ENCODE measurements at regions not wholly inside any gene's neighbourhood (a gene's known extent, or its start where the extent isn't known, plus 50 kb on each side); places are given as distances from the start of the nearest gene placed in this dataset.
A peak's percentile ranks its signal among the peaks of the same experiment; 100 is the strongest.

DNA sequence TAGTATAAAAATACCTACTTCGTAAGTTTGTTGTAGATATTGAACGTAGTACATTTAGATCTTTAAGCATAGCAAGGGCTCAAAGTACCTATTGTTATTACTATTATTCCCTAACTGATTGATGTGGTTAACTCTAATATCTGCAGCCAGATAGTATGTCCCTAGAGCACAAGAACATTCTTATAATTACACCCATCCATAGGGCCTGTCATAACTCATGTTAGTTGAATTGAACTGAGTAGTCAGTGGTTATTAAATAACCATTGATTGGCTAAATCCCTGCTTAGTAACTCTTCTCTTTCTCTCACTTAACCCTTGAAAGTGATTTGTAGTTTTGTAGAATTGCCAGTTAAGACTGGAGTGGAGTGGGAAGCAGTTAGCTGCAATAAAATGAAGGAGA lies 207.5 kb upstream of the HS3ST5 start:
- H3K9ac ChIP-seq (ENCODE audit: low read length): no peak overlapping the region
- no peak overlapping the region for H3K56ac ChIP-seq (ENCODE audit: low read length)
- H2BK5ac ChIP-seq (ENCODE audit: low read length): no peak overlapping the region
- H2BK120ac ChIP-seq (ENCODE audit: low read depth, low read length): no peak overlapping the region
- no peaks in the 10 kb centered on the region for H3K79me2 ChIP-seq (ENCODE audit: control insufficient read depth, insufficient read depth, low read length)
- no peaks in the 10 kb centered on the region for H3K36me3 ChIP-seq (ENCODE audit: control insufficient read depth, insufficient read depth, low read length)
- no peak overlapping the region for H2AK5ac ChIP-seq (ENCODE audit: low read length)
- H3K79me1 ChIP-seq (ENCODE audit: low read length): no peaks in the 10 kb centered on the region
- H3K23ac ChIP-seq (ENCODE audit: low read length): no peak overlapping the region
- H2BK15ac ChIP-seq (replicated peaks; ENCODE audit: low read depth): no peak overlapping the region
- no peaks in the 10 kb centered on the region for H3K27me3 ChIP-seq (ENCODE audit: insufficient read depth, low read length, poor library complexity)
- H3K27ac ChIP-seq (ENCODE audit: low read depth, low read length): no peak overlapping the region
- no peak overlapping the region for H3K4me2 ChIP-seq (ENCODE audit: low read length)
- DNase-seq: no peak
- no peaks in the 10 kb centered on the region for H3K4me1 ChIP-seq (ENCODE audit: control insufficient read depth, low read depth, low read length)
- WGBS (ENCODE audit: extremely low coverage, insufficient coverage, low lambda C conversion rate): no CpG with 5 or more reads among the region's 2 CpGs
- H4K8ac ChIP-seq (ENCODE audit: low read depth, low read length): no peak overlapping the region
- no peak overlapping the region for H4K5ac ChIP-seq (ENCODE audit: low read length)
- no peak overlapping the region for H3K4ac ChIP-seq (ENCODE audit: low read depth, low read length)
- no peak overlapping the region for H3K18ac ChIP-seq (ENCODE audit: low read length)
- no peak overlapping the region for H3K4me3 ChIP-seq (ENCODE audit: low read length)

- no peak overlapping the region for H2BK5ac ChIP-seq (ENCODE audit: low read length)
- H3K4me2 ChIP-seq (ENCODE audit: low read length): no peak overlapping the region
- no peak overlapping the region for H3K4me3 ChIP-seq (ENCODE audit: low read length)
- no peak overlapping the region for H2AK5ac ChIP-seq (ENCODE audit: low read length)
- no peaks in the 10 kb centered on the region for H3K4me1 ChIP-seq (ENCODE audit: control insufficient read depth, low read depth, low read length)
- no peak overlapping the region for H4K5ac ChIP-seq (ENCODE audit: low read length)
- H3K36me3 ChIP-seq (ENCODE audit: control insufficient read depth, insufficient read depth, low read length): no peaks in the 10 kb centered on the region
- H3K79me2 ChIP-seq (ENCODE audit: control insufficient read depth, insufficient read depth, low read length): no peaks in the 10 kb centered on the region
- no peaks in the 10 kb centered on the region for H3K79me1 ChIP-seq (ENCODE audit: low read length)
- no peak overlapping the region for H3K23ac ChIP-seq (ENCODE audit: low read length)
- H2BK120ac ChIP-seq (ENCODE audit: low read depth, low read length): no peak overlapping the region
- H3K18ac ChIP-seq (ENCODE audit: low read length): no peak overlapping the region
- H3K27me3 ChIP-seq (ENCODE audit: insufficient read depth, low read length, poor library complexity): no peaks in the 10 kb centered on the region
- H3K4ac ChIP-seq (ENCODE audit: low read depth, low read length): no peak overlapping the region
- no peak overlapping the region for H3K27ac ChIP-seq (ENCODE audit: low read depth, low read length)
- no peak overlapping the region for H3K9ac ChIP-seq (ENCODE audit: low read length)
- H2BK15ac ChIP-seq (replicated peaks; ENCODE audit: low read depth): no peak overlapping the region
- WGBS (ENCODE audit: extremely low coverage, insufficient coverage, low lambda C conversion rate): no CpG with 5 or more reads among the region's 2 CpGs
- H3K56ac ChIP-seq (ENCODE audit: low read length): no peak overlapping the region
- DNase-seq: peak; percentile 22
- H4K8ac ChIP-seq (ENCODE audit: low read depth, low read length): no peak overlapping the region
These were observed 200.9 kb upstream of the HS3ST5 start for GRCh38 chr6:114543696-114544095.

DNA sequence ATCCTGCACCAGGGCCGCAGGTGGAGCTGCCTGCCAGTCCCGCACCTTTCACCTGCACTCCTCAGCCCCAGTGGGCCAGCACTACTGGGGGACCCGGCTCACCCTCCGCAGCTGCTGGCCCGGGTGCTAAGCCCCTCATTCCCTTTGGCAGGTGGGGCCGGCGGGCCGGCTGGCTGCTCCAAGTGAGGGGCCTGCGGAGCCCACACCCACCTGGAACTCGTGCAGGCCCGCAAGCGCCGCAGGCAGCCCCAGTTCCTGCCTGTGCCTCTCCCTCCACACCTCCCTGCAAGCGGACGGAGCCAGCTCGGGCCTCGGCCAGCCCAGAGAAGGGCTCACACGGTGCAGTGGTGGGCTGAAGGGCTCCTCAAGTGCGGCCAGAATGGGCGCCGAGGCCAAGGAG lies 199.0 kb upstream of the HS3ST5 start:
- H3K18ac ChIP-seq (ENCODE audit: low read length): no peak overlapping the region
- no CpG with 5 or more reads among the region's 21 CpGs for WGBS (ENCODE audit: extremely low coverage, insufficient coverage, low lambda C conversion rate)
- H3K4me3 ChIP-seq (ENCODE audit: low read length): no peak overlapping the region
- H2BK15ac ChIP-seq (replicated peaks; ENCODE audit: low read depth): no peak overlapping the region
- no peak for DNase-seq
- H2BK5ac ChIP-seq (ENCODE audit: low read length): no peak overlapping the region
- H3K4me1 ChIP-seq (ENCODE audit: control insufficient read depth, low read depth, low read length): no peaks in the 10 kb centered on the region
- H3K9ac ChIP-seq (ENCODE audit: low read length): no peak overlapping the region
- H3K79me2 ChIP-seq (ENCODE audit: control insufficient read depth, insufficient read depth, low read length): no peaks in the 10 kb centered on the region
- H2AK5ac ChIP-seq (ENCODE audit: low read length): no peak overlapping the region
- no peak overlapping the region for H3K56ac ChIP-seq (ENCODE audit: low read length)
- H3K36me3 ChIP-seq (ENCODE audit: control insufficient read depth, insufficient read depth, low read length): no peaks in the 10 kb centered on the region
- H2BK120ac ChIP-seq (ENCODE audit: low read depth, low read length): no peak overlapping the region
- H4K5ac ChIP-seq (ENCODE audit: low read length): no peak overlapping the region
- H3K79me1 ChIP-seq (ENCODE audit: low read length): no peaks in the 10 kb centered on the region
- H3K27ac ChIP-seq (ENCODE audit: low read depth, low read length): no peak overlapping the region
- H3K4ac ChIP-seq (ENCODE audit: low read depth, low read length): no peak overlapping the region
- H3K27me3 ChIP-seq (ENCODE audit: insufficient read depth, low read length, poor library complexity): no peaks in the 10 kb centered on the region
- no peak overlapping the region for H4K8ac ChIP-seq (ENCODE audit: low read depth, low read length)
- no peak overlapping the region for H3K23ac ChIP-seq (ENCODE audit: low read length)
- no peak overlapping the region for H3K4me2 ChIP-seq (ENCODE audit: low read length)

DNA sequence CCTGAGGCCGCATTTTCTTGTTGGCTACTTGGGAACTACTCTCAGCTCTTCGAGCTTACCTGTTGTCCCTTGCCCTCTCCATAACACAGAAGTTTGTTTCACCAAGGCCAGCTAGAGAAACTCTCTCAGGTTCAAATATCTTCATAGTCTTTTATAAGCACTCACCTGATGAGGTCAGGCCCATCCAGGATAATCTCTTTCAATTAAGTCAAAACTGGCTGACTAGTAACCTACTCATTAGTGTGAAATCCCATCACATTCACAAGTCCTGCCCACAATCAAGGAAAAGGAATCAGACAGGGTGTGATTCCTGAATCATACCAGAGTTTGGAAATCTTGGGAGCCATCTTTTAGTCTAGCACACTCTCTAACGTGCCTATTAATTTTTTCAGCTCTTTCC lies 195.2 kb upstream of the HS3ST5 start:
- Histone ChIP-seq H3K23ac (ENCODE audit: low read length) (no peak overlapping the region), H3K27me3 (ENCODE audit: insufficient read depth, low read length, poor library complexity) (no peaks in the 10 kb centered on the region), H3K4ac (ENCODE audit: low read depth, low read length) (no peak overlapping the region), H3K27ac (ENCODE audit: low read depth, low read length) (no peak overlapping the region), H3K4me1 (ENCODE audit: control insufficient read depth, low read depth, low read length) (no peaks in the 10 kb centered on the region), H3K4me2 (ENCODE audit: low read length) (no peak overlapping the region), H3K56ac (ENCODE audit: low read length) (no peak overlapping the region), H4K5ac (ENCODE audit: low read length) (no peak overlapping the region), H3K4me3 (ENCODE audit: low read length) (no peak overlapping the region), H2BK5ac (ENCODE audit: low read length) (no peak overlapping the region), H3K9ac (ENCODE audit: low read length) (no peak overlapping the region), H4K8ac (ENCODE audit: low read depth, low read length) (no peak overlapping the region), H3K36me3 (ENCODE audit: control insufficient read depth, insufficient read depth, low read length) (no peaks in the 10 kb centered on the region), H3K18ac (ENCODE audit: low read length) (no peak overlapping the region), H3K79me2 (ENCODE audit: control insufficient read depth, insufficient read depth, low read length) (no peaks in the 10 kb centered on the region), H2BK120ac (ENCODE audit: low read depth, low read length) (no peak overlapping the region), H2AK5ac (ENCODE audit: low read length) (no peak overlapping the region), H2BK15ac (replicated peaks; ENCODE audit: low read depth) (no peak overlapping the region), H3K79me1 (ENCODE audit: low read length) (no peaks in the 10 kb centered on the region)
- no peak for DNase-seq
- no CpG with 5 or more reads among the region's 3 CpGs for WGBS (ENCODE audit: extremely low coverage, insufficient coverage, low lambda C conversion rate)

- no peak overlapping the region for H3K56ac ChIP-seq (ENCODE audit: low read length)
- H3K27me3 ChIP-seq (ENCODE audit: insufficient read depth, low read length, poor library complexity): no peaks in the 10 kb centered on the region
- H3K18ac ChIP-seq (ENCODE audit: low read length): no peak overlapping the region
- H3K4ac ChIP-seq (ENCODE audit: low read depth, low read length): no peak overlapping the region
- H3K79me2 ChIP-seq (ENCODE audit: control insufficient read depth, insufficient read depth, low read length): no peaks in the 10 kb centered on the region
- no peak overlapping the region for H2BK120ac ChIP-seq (ENCODE audit: low read depth, low read length)
- H4K5ac ChIP-seq (ENCODE audit: low read length): no peak overlapping the region
- H3K79me1 ChIP-seq (ENCODE audit: low read length): no peaks in the 10 kb centered on the region
- no peaks in the 10 kb centered on the region for H3K4me1 ChIP-seq (ENCODE audit: control insufficient read depth, low read depth, low read length)
- no peak overlapping the region for H3K4me2 ChIP-seq (ENCODE audit: low read length)
- H3K23ac ChIP-seq (ENCODE audit: low read length): peak overlapping the region; percentile 45
- WGBS (ENCODE audit: extremely low coverage, insufficient coverage, low lambda C conversion rate): no CpG with 5 or more reads among the region's 4 CpGs
- no peak overlapping the region for H3K9ac ChIP-seq (ENCODE audit: low read length)
- H3K27ac ChIP-seq (ENCODE audit: low read depth, low read length): peak overlapping the region; percentile 92
- no peak overlapping the region for H4K8ac ChIP-seq (ENCODE audit: low read depth, low read length)
- H2BK5ac ChIP-seq (ENCODE audit: low read length): no peak overlapping the region
- DNase-seq: peak; percentile 25
- H2AK5ac ChIP-seq (ENCODE audit: low read length): no peak overlapping the region
- H3K4me3 ChIP-seq (ENCODE audit: low read length): no peak overlapping the region
- no peak overlapping the region for H2BK15ac ChIP-seq (replicated peaks; ENCODE audit: low read depth)
- no peaks in the 10 kb centered on the region for H3K36me3 ChIP-seq (ENCODE audit: control insufficient read depth, insufficient read depth, low read length)
These were observed 192.0 kb upstream of the HS3ST5 start for GRCh38 chr6:114534813-114535212.

- H3K9ac ChIP-seq (ENCODE audit: low read length): no peak overlapping the region
- H2BK120ac ChIP-seq (ENCODE audit: low read depth, low read length): no peak overlapping the region
- H4K5ac ChIP-seq (ENCODE audit: low read length): no peak overlapping the region
- DNase-seq: no peak
- no peaks in the 10 kb centered on the region for H3K79me2 ChIP-seq (ENCODE audit: control insufficient read depth, insufficient read depth, low read length)
- no peak overlapping the region for H3K27ac ChIP-seq (ENCODE audit: low read depth, low read length)
- H2AK5ac ChIP-seq (ENCODE audit: low read length): no peak overlapping the region
- H2BK5ac ChIP-seq (ENCODE audit: low read length): no peak overlapping the region
- no peaks in the 10 kb centered on the region for H3K36me3 ChIP-seq (ENCODE audit: control insufficient read depth, insufficient read depth, low read length)
- no peak overlapping the region for H3K4me2 ChIP-seq (ENCODE audit: low read length)
- no peak overlapping the region for H3K56ac ChIP-seq (ENCODE audit: low read length)
- no peak overlapping the region for H3K4me3 ChIP-seq (ENCODE audit: low read length)
- peak overlapping the region; percentile 57 for H2BK15ac ChIP-seq (replicated peaks; ENCODE audit: low read depth)
- H3K23ac ChIP-seq (ENCODE audit: low read length): no peak overlapping the region
- no peak overlapping the region for H4K8ac ChIP-seq (ENCODE audit: low read depth, low read length)
- no peak overlapping the region for H3K18ac ChIP-seq (ENCODE audit: low read length)
- no peak overlapping the region for H3K4ac ChIP-seq (ENCODE audit: low read depth, low read length)
- H3K4me1 ChIP-seq (ENCODE audit: control insufficient read depth, low read depth, low read length): peaks cover 4% of the 10 kb centered on the region
- H3K79me1 ChIP-seq (ENCODE audit: low read length): no peaks in the 10 kb centered on the region
- no peaks in the 10 kb centered on the region for H3K27me3 ChIP-seq (ENCODE audit: insufficient read depth, low read length, poor library complexity)
These were observed 181.3 kb upstream of the HS3ST5 start for GRCh38 chr6:114524081-114524480.

All from mesendoderm (in vitro differentiated cells).